ENCODE measurements at regions not wholly inside any gene's neighbourhood (a gene's known extent, or its start where the extent isn't known, plus 50 kb on each side); places are given as distances from the start of the nearest gene placed in this dataset.

GRCh38 chr6:90401933-90402830 is 105.5 kb upstream of the BACH2 start:
- H3K36me3 ChIP-seq (ENCODE audit: insufficient read depth), result no peaks in the 10 kb centered on the region
- H3K4me1 Mint-ChIP-seq, result peaks cover 19% of the 10 kb centered on the region
- no peaks in the 10 kb centered on the region; the same call in 2 of the 3 replicates for H3K36me3 Mint-ChIP-seq (ENCODE audit: low read depth)
- H3F3A ChIP-seq (replicated peaks; ENCODE audit: low read depth), result no peaks in the 10 kb centered on the region
- H3K27ac Mint-ChIP-seq, result no peak overlapping the region
- TF ChIP-seq REST (IDR thresholded peaks at IDR 0.05; ENCODE audit: unreplicated experiment) (no peak), ZNF462 (CRISPR knock-in tag; IDR thresholded peaks at IDR 0.05) (no peak), CTCF (conservative IDR thresholded peaks at IDR 0.05; ENCODE audit: low read depth in 2 of 2) (no peak), CREB1 (CRISPR knock-in tag; IDR thresholded peaks at IDR 0.05; ENCODE audit: low read depth) (no peak), STAT1 (IDR thresholded peaks at IDR 0.05; ENCODE audit: unreplicated experiment) (no peak), NANOG (IDR thresholded peaks at IDR 0.05; ENCODE audit: borderline replicate concordance) (no peak), ZNF331 (CRISPR knock-in tag; IDR thresholded peaks at IDR 0.05; ENCODE audit: low read depth) (no peak), ETS1 (IDR thresholded peaks at IDR 0.05) (no peak), JUNB (IDR thresholded peaks at IDR 0.05; ENCODE audit: unreplicated experiment) (no peak), EZH2 (IDR thresholded peaks at IDR 0.05; ENCODE audit: low read depth, unreplicated experiment) (no peak), ZNF114 (CRISPR knock-in tag; IDR thresholded peaks at IDR 0.05) (no peak), EZH2phosphoT487 (IDR thresholded peaks at IDR 0.05; ENCODE audit: unreplicated experiment) (no peak), POLR2AphosphoS5 (IDR thresholded peaks at IDR 0.05; ENCODE audit: low read depth) (no peak)
- peaks cover 12% of the 10 kb centered on the region for H3K4me1 ChIP-seq (ENCODE audit: insufficient read depth)
- H3K9me3 Mint-ChIP-seq, result peaks cover 3% of the 10 kb centered on the region; the same call in 1 of the 3 replicates
- no peaks in the 10 kb centered on the region for H4K20me1 ChIP-seq (replicated peaks; ENCODE audit: insufficient read depth)
- no peaks in the 10 kb centered on the region for H3K27me3 ChIP-seq (ENCODE audit: insufficient read depth)
- DNase-seq (ENCODE audit: low spot score) (no peak), ATAC-seq (no peak)
- no peak overlapping the region for H3K4me2 ChIP-seq
- no peak overlapping the region for H3K4me3 Mint-ChIP-seq
- no peaks in the 10 kb centered on the region for H3K9me2 ChIP-seq (ENCODE audit: insufficient read depth)
- no peak overlapping the region for H3K27ac ChIP-seq (ENCODE audit: low read depth)
- H3K4me3 ChIP-seq, result no peak overlapping the region
- H3K27me3 Mint-ChIP-seq (ENCODE audit: insufficient read depth, low read depth, poor library complexity), result peaks cover 15% of the 10 kb centered on the region
- H3K79me2 ChIP-seq (replicated peaks; ENCODE audit: insufficient read depth), result no peaks in the 10 kb centered on the region
- no peak overlapping the region for H2AFZ ChIP-seq
